GM19193 (cell line): ENCODE measurements at regions not wholly inside any gene's neighbourhood (a gene's known extent, or its start where the extent isn't known, plus 50 kb on each side); places are given as distances from the start of the nearest gene placed in this dataset.

Experiments used
- POLR2A ChIP-seq: IDR thresholded peaks from 4 replicates; pipeline ENCODE4 v1.6.1; 2011; ENCODE audit not compliant: insufficient read depth, insufficient read length; ENCODE audit errors: extremely low read depth

DNA sequence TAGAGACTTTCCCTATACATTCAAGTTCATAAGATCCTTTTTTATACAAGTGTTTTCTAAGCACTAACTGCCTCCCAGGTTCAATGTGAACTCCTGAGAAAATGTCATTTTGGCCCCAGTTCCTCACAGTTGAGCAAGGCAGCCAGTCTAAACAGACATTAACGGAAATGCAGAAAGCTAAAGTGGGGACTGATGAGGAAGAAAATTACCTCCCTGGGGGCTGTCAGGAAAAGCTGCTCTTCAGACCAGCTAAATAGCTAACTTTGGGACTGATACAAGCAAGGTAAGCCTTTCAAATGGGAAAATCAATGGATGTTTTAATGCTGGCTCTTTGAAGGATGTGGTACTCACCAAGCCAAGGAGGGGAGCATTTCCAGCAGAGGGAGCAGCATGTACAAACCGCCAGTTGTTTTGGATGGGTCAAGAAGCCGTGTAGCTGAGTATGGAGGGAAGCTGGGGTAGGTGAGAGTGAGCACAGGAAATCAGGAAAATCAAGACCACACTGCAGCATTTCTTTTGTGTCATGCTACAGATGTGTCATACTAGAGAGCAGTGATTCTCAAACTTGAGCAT, 180.8 kb upstream of the CHD6 start:
- TF ChIP-seq POLR2A = no peak

DNA sequence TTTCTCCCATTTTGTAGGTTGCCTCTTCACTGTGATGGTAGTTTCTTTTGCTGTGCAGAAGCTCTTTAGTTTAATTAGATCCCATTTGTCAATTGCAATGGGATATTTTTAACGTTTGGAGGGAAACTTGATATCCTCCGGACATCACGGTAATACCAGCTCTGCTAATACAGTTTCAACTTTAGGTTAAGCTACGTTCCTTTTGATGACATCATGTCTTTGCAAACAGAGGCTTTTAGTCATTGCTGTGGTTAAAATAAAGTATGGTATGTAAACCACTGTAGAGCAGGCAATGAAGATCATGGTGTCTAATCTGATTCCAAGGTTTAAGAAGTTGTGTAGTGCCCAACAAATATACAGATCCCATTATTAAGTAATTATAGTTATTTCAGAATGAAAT, 168.0 kb upstream of the CHD6 start:
- no peak for TF ChIP-seq POLR2A

DNA sequence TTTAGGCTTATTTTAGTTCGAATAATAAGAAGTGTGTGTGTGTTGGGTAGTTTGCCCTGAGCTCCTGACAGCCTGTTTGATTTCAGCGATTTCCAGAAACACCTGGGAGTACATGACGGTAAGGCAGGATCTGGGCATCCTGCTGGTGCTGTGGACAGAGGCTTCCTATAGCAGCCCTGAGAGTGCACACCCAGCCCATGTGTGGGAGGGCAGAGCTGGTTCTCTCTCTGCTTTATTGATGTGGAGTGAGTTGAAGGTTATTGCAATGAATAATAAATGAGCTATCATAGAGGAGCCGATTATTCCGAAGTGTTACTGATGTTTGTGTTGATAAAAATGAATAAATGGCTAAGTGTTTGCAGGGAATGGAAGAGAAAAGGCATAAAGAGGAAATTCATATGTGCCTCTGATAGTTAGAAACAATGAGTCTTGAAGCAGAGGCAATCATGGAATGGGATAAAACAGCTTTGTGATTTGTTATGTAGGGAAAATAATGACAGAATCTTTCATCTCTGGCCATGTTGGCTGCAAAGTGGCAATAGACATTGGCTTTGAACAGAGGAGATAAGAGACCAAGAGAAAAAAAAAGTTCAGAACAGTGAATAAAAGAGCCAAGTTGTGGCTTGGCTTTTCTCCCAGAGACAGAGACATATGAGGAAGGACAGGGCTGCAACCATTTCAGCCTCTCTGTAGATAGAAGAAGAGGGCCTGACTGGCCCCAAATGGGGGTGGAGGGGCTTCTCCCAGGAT, 166.2 kb upstream of the CHD6 start:
- TF ChIP-seq POLR2A = no peak

DNA sequence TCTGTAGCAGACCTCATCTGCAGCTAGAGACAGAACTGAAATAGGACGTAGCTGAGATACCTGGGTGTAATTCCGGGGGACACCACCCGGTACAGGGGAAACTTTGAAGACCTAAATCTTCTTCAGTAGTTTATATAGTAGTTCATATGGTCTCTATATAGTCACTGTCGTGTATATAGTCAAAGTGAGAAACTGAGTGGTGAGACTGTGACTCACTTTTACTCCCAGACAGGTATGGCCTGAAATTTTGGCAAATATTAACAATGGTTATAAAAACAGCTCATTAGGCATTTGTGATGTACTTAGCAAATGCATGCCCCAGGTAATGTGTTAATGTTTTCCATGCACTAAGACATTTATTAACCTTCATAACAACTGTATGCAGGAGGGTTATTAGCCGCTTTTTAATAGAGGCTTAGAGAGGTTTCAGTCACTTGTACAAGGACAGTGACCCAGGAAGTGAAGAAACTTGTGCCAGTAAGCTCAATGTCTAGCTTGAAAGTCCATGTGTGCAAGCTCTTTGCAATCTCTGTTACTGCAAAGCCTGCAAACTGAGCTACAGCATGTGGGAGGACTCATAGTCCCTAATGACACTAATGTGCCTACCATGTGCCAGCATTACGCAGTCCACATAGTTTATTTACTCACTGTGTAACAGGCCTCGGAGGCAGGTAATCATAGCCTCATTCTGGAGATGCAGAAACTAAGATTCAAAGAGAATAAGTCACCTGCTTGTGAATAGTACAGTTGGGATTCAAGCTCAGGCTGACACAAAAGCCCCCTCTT, 165.4 kb upstream of the CHD6 start:
- no peak for TF ChIP-seq POLR2A

DNA sequence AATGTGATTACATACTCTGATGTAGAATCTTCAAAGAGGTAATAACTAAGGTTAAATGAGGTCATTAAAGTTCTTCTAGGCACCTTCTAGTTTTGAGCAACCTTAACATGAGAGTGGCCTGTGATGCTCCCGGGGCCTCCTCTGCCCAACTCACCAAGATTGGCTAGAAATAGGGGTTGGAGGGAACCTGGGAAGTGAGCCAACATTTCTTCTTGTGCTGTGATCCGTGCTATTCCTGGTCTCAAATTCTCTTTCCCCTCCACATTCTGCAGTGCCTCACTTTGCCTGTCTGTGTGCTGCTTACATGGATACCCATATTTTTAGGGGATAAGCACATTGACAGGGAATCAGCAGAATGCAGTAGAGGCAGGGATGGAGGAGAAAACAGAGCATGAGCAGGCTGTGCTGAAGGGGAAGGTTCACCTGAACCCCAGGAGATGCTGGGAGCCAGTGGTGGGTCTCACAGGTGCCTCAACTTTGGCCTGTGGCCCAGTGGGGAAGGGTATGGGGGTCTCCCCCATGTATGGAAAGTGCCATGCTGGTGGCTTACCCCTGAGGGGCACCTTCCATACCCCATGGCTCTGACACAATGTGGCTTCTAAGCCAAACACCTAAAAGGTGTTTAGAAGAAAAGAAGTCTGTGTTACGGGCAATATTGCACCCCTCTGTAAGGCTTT, 164.7 kb upstream of the CHD6 start:
- no peak for TF ChIP-seq POLR2A

DNA sequence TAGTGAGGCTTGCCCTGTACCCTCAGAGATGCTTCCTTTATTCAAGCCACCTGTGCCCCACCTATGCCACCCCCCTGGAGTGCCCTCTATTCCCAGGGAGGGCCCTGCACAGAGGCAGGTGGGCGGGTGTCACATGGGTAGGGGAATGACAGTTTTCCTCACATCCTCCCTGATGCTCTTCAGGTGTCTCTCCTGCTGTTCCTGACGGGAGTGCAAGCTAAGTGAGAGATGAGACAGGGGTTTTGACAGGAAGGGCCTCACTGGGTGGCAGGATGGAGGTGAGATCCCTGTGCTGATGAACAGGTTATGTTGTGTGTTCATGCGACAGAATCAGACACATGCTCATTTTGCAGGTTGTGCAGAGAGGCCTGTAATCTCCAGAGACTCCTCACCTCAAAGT, 164.1 kb upstream of the CHD6 start:
- TF ChIP-seq POLR2A = no peak

DNA sequence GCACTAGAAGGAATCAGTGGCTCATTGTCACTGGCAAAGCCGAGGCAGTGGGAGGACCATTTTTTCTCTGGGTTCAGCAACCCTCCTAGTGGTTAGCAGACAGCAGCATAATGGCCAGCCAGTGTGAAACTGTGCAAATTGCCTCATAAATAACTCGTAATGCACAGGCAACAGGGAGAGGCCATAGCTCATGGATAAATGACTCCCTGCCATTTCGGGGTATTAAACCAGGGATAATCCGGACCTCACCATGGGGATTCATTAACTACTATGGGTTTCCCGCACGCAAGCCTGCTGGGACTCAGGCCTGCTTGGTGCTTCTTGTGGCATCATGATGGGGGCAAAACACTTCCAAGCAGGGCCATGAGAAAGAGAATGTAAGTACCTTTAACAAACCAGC, 158.2 kb upstream of the CHD6 start:
- no peak for TF ChIP-seq POLR2A

DNA sequence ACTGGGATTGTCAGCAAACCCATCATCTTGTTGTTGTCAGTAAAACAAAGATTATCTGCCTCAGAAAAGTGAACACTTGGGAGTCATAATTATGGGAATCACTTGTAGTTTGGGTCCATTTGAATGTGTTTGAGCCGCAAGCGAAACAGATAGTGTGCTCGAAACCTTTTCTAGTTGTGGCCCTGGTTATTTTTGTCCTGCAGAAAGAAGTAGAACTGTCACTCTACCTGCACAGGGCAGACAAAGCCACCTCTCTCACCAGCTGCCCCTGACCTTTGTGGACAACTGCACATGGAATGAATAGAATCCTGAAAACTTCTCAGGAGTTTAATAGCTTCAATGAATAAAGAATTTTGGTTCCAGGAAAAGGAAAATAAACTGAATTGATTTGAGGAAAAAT, 156.1 kb upstream of the CHD6 start:
- TF ChIP-seq POLR2A = no peak

DNA sequence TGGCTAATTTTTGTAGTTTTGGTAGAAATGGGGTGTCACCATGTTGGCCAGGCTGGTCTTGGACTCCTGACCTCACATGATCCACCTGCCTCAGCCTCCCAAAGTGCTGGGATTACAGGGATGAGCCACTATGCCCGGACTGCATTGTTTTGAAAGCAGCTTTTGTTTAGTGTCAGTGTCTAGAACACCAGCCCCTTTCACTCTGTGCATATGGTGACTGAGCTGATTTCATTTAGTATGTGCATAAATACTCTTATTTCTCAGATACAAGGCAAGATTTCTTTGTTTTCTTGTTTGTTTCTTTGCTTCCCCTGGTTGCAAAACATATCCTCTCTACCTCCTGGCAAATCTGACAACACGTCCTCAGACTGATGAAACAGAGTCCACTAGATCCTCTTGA, 152.8 kb upstream of the CHD6 start:
- no peak for TF ChIP-seq POLR2A

DNA sequence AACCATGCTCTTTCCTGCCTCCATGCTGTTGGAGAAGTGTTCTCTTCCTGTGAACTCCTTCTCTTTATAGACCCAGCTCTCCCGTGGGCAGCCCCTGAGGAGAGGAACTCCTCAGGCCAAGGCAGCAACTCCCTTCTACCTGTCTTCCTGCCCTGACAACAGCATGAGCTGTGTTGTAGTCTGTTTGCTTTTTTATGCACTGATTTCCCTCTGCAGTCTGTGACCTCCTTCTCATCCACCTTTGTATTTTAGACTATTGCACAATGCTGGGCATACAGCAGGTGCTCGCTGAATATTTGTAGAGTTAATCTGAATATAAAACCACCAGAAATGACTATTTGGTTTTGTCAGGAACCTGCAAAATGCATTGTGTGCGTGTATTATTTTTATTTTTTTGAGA, 152.2 kb upstream of the CHD6 start:
- TF ChIP-seq POLR2A = no peak

DNA sequence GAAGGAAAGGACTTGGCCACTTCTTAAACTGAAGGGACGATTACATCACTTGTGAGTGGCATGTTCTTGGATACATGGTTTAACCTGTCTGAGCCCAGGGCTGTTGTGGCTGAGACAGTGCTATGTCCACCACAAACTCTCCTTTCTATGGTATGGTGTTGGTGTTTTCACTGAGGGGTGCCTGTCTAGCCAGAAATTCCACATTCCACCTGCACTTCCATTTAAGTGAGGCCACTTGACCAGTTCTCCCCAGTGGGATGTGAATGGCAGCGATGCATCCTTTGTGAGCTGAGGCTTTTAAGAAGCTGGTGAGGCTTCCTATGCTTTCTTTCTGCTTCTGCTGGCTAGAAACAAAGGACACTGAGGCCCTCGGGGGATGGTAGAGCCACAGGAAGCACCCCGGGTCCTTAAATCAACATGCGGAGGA, 151.4 kb upstream of the CHD6 start:
- TF ChIP-seq POLR2A = no peak

DNA sequence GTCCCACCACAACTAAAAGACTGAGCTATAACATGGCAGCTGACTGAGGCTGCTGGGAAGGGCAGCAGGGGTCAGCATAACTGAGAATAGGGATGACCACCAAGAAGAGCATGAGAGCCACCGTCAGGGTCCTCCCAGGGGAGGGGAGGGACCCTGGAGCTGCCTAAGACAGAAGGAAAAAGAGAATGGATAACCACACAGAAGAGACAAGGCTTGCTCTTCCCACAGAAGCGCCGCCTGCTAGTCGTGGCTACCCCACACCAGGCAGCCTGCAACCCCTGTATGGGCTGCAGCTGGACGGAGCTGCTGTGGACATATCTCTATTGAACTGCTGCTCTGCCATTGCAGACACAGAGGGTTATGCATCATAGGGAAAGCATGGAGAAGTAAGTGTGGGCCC, 132.0 kb upstream of the CHD6 start:
- no peak for TF ChIP-seq POLR2A

DNA sequence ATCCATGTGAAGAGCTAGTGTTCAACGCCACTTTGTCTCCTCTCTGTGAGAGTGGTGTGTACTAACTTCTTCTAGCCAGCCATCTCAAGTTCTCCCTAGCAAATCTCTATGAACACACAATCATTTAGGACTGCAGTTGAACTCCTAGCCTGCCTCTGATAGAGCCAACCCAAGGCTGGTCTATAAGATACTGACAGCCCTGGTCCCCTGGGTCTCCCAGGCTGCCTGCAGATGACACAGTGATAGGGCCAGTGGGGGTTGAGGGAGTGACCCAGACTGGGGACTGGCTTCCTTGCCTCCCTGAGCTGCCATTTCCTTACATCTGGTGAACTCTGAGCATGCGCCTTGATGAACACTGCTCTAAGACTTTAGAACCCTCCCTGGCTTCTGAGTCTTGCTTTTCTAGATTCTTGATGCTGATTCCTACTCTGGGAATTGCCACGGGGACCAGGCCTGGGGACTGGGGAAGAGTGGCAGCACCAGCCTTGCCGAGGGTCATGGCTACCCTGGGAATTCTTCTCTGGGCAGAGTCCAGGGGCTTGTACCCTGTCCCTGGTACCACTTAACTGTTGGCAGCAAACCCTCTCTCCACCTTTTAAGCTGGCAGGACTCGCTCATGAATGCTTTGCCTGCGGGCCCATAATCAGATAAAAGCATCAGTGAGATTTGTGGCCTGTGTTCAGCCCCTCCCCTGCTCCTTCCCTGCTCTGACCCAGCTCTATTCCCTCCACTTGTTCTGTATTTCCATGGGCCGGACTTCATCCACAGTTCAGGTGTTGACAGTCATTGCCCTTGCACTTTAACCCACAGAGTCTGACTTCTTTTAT, 130.8 kb upstream of the CHD6 start:
- TF ChIP-seq POLR2A = no peak

DNA sequence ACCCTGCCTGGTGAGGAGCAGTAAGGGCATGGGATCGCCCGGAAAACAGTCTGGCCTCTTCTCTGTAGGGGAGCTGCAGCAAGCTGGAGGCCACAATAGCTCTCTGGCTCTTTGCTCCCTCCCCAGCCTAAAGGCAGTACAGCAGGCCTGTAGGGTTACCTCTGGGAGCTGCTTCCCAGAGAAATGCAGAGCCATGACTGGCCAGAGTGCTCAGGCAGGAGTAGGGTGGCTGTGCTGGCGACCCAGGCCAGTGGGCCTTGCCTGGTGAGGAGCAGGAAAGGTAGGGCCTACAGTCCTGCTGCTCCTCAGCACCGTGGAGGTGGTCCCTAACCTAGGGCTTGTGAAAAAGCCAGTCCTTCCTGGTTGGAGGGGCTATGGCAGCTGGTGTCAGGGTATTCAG, 129.9 kb upstream of the CHD6 start:
- TF ChIP-seq POLR2A = no peak

DNA sequence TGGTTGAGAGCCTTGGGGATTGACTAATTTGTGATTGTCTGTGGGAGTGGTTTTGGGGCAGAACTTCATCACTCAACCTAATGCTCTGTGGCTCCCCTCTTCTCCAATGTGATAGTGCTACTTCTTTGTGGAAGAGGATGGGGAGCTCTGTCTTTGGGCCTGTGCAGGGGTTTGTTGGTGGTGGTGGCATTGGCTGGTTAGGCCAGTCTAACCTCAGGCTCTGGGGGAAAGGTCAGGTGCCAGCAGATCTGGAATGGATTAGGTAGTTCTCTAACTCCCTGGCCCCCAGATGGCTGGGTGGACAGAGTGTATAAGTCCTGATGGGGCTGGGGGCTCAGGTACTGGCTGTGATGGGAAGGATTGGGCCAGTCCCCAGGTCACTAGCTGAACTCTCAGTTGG, 129.0 kb upstream of the CHD6 start:
- TF ChIP-seq POLR2A = no peak

DNA sequence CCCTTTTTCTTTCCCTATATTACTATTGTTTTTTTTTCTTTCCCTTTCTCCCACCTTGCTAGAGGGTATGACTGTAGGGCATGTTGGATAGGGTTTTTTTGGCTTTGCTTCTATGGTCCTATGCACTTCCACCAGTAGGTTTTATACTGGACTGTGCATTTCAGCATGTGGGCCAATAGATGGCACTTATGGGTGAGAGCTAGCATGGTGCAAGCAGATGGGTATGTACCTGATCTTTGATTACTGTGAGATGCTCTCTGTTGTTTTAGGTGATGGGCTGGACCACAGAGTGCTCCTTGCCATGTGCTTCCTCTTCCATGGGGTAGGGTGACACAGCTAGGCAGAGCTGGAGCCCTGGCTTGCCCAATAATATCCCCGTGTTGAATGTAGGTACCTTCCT, 128.5 kb upstream of the CHD6 start:
- no peak for TF ChIP-seq POLR2A
